A549 (cell line): ENCODE measurements at regions not wholly inside any gene's neighbourhood (a gene's known extent, or its start where the extent isn't known, plus 50 kb on each side); places are given as distances from the start of the nearest gene placed in this dataset.

Experiments
- CBX2 ChIP-seq: fragments of 200-600 bp; sonication (generic); IDR thresholded peaks from 2 replicates; pipeline ENCODE4 v1.6.1; 2016; ENCODE audit warnings: low read depth, mild to moderate bottlenecking, borderline replicate concordance
- CTCF ChIP-seq: fragments of >200 bp; sonication (Bioruptor Twin); formaldehyde crosslinking; IDR thresholded peaks from 3 replicates; pipeline ENCODE4 v1.5.1; 2016
- ESRRA ChIP-seq: fragments of 150-350 bp; IDR thresholded peaks from 2 replicates; pipeline ENCODE4 v1.6.1; 2014; ENCODE audit warnings: mild to moderate bottlenecking, low read length, borderline replicate concordance
- JUN ChIP-seq, 2 experiments: fragments of >200 bp; sonication (Bioruptor Twin); formaldehyde crosslinking; IDR thresholded peaks; 2 replicates in 1 of 2; 3 replicates in 1 of 2; pipeline ENCODE4 v1.6.1; 2016 to 2017
- POLR2A ChIP-seq: IDR thresholded peaks from 2 replicates; pipeline ENCODE4 v1.6.1; 2012; ENCODE audit warnings: mild to moderate bottlenecking, low read length
- RAD21 ChIP-seq, 2 experiments: fragments of >200 bp in 1 of 2; sonication (Bioruptor Twin) in 1 of 2; formaldehyde crosslinking in 1 of 2; IDR thresholded peaks in 1 of 2; conservative IDR thresholded peaks in 1 of 2; 2 replicates in 1 of 2; 3 replicates in 1 of 2; pipeline ENCODE4 v1.6.1; 2012 to 2018; ENCODE audit warnings: inconsistent platforms in 1 of 2
- SMC3 ChIP-seq: fragments of >200 bp; sonication (Bioruptor Twin); formaldehyde crosslinking; IDR thresholded peaks from 3 replicates; pipeline ENCODE4 v1.6.1; 2018; ENCODE audit warnings: inconsistent platforms

GRCh38 chr16:79372503-79373184, 227.9 kb downstream of the MAF start:
- TF ChIP-seq POLR2A = no peak
- TF ChIP-seq ESRRA = no peak
- no peak for TF ChIP-seq CTCF
- TF ChIP-seq CBX2 = no peak
- peak in 1 of 2 experiments; percentile 52; a peak in 1 of 5 replicates for TF ChIP-seq JUN (IDR thresholded peaks at IDR 0.05)
- TF ChIP-seq RAD21 (conservative IDR thresholded peaks at IDR 0.05 in 1 of 2, IDR thresholded peaks at IDR 0.05 in 1 of 2) = no peak; a peak in 1 of 5 replicates
- TF ChIP-seq SMC3 = no peak
